ENCODE measurements at regions not wholly inside any gene's neighbourhood (a gene's known extent, or its start where the extent isn't known, plus 50 kb on each side); places are given as distances from the start of the nearest gene placed in this dataset.
"Not testable (repeated sequence)": the region's sequence is repeated elsewhere in the genome, so short reads cannot be mapped to it uniquely, and the experiment has no call there.

- no peak for FAIRE-seq
These were observed 52.7 kb downstream of the KCNA5 start for GRCh38 chr12:5096241-5096924.

GRCh38 chr12:5097786-5098185 lies 54.1 kb downstream of the KCNA5 start:
- no peak for FAIRE-seq

- no peak for FAIRE-seq
These were observed 55.5 kb downstream of the KCNA5 start for GRCh38 chr12:5099136-5099535.

- no peak for FAIRE-seq
These were observed 55.9 kb downstream of the KCNA5 start for GRCh38 chr12:5099591-5099990.

- no peak for FAIRE-seq
These were observed 58.0 kb downstream of the KCNA5 start for GRCh38 chr12:5101686-5102085.

- FAIRE-seq, result no peak
These were observed 58.6 kb downstream of the KCNA5 start for GRCh38 chr12:5102261-5102789.

GRCh38 chr12:5102806-5103205 lies 59.1 kb downstream of the KCNA5 start:
- no peak for FAIRE-seq

GRCh38 chr12:5110345-5110744 lies 66.7 kb downstream of the KCNA5 start:
- FAIRE-seq, result no peak

GRCh38 chr12:5114436-5114835 lies 70.8 kb downstream of the KCNA5 start:
- no peak for FAIRE-seq

GRCh38 chr12:5121784-5122183 lies 78.1 kb downstream of the KCNA5 start:
- not testable (repeated sequence) for FAIRE-seq

- not testable (repeated sequence) for FAIRE-seq
These were observed 78.7 kb downstream of the KCNA5 start for GRCh38 chr12:5122256-5122831.

GRCh38 chr12:5123921-5124320 lies 80.2 kb downstream of the KCNA5 start:
- FAIRE-seq, result no peak

GRCh38 chr12:5124401-5124800 lies 80.7 kb downstream of the KCNA5 start:
- no peak for FAIRE-seq

GRCh38 chr12:5134861-5135525 lies 91.3 kb downstream of the KCNA5 start:
- FAIRE-seq, result no peak

GRCh38 chr12:5138256-5138655 lies 94.6 kb downstream of the KCNA5 start:
- FAIRE-seq, result no peak

- no peak for FAIRE-seq
These were observed 95.2 kb downstream of the KCNA5 start for GRCh38 chr12:5138845-5139244.

GRCh38 chr12:5139751-5140150 lies 96.1 kb downstream of the KCNA5 start:
- no peak for FAIRE-seq

- no peak for FAIRE-seq
These were observed 96.5 kb downstream of the KCNA5 start for GRCh38 chr12:5140190-5140589.

GRCh38 chr12:5148880-5149279 lies 105.2 kb downstream of the KCNA5 start:
- FAIRE-seq, result no peak

- FAIRE-seq, result no peak
These were observed 110.4 kb downstream of the KCNA5 start for GRCh38 chr12:5154091-5154490.

- FAIRE-seq, result no peak
These were observed 112.2 kb downstream of the KCNA5 start for GRCh38 chr12:5155866-5156265.

- no peak for FAIRE-seq
These were observed 117.1 kb downstream of the KCNA5 start for GRCh38 chr12:5160827-5161226.

GRCh38 chr12:5163661-5164060 lies 120.0 kb downstream of the KCNA5 start:
- FAIRE-seq, result no peak

GRCh38 chr12:5165296-5165970 lies 121.8 kb downstream of the KCNA5 start:
- FAIRE-seq, result no peak
